Fibroblast of lung (primary cell): ENCODE measurements at regions not wholly inside any gene's neighbourhood (a gene's known extent, or its start where the extent isn't known, plus 50 kb on each side); places are given as distances from the start of the nearest gene placed in this dataset.

Experiments used
- CTCF ChIP-seq, 2 donors: IDR thresholded peaks in 1 of 2; conservative IDR thresholded peaks in 1 of 2; 1 replicate in 1 of 2; 2 replicates in 1 of 2; pipeline ENCODE4 v1.5.1; 2011 to 2012; ENCODE audit warnings: low read length in 2 of 2, control low read depth in 1 of 2, inconsistent platforms in 1 of 2, low read depth in 1 of 2, mild to moderate bottlenecking in 1 of 2
- EZH2 ChIP-seq: IDR thresholded peaks from 2 replicates; pipeline ENCODE4 v1.5.1; 2012; ENCODE audit warnings: low read length, control low read depth, mild to moderate bottlenecking; ENCODE audit errors: missing control alignments

- TF ChIP-seq CTCF (conservative IDR thresholded peaks at IDR 0.05 in 1 of 2, IDR thresholded peaks at IDR 0.05 in 1 of 2; ENCODE audit: low read depth in 1 of 2, low read length in 2 of 2) (no peak), EZH2 (no peak)
Measured at GRCh38 chr16:54456291-54456690, 169.7 kb upstream of the IRX3 start.
